Activated naive CD4-positive, alpha-beta T cell treated with Interleukin-2 at 50 U/mL for 16 hours (primary cell): ENCODE measurements at regions not wholly inside any gene's neighbourhood (a gene's known extent, or its start where the extent isn't known, plus 50 kb on each side); places are given as distances from the start of the nearest gene placed in this dataset.
A peak's percentile ranks its signal among the peaks of the same experiment; 100 is the strongest.

Experiments used
- DNase-seq: peaks from one replicate; pipeline ENCODE4 v3.0.0-alpha.2; 2020

DNA sequence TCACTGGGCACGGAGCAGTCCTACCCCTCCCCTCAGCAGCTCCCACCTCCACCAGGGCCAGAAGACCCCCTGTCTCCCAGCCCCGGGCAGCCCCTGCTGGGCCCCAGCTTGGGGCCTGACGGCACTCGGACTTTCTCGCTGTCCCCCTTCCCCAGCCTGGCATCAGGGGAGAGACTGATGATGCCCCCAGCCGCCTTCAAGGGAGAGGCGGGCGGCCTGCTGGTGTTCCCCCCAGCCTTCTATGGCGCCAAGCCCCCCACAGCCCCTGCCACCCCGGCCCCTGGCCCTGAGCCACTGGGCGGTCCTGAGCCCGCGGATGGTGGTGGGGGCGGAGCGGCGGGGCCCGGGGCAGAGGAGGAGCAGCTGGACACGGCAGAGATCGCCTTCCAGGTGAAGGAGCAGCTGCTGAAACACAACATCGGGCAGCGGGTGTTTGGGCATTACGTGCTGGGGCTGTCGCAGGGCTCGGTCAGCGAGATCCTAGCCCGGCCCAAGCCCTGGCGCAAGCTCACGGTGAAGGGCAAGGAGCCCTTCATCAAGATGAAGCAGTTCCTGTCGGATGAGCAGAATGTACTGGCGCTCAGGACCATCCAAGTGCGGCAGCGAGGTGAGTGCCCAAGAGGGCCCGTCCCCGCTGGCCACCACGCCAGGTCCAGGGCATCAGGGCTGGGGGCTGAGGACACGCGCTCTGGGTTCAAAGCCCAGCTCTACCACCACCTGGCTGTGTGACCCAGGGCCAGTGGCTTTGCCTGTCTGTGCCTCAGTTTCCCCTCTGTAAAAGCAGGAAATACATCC, 58.6 kb downstream of the PHETA1 start:
- DNase-seq: no peak

GRCh38 chr12:111309584-111309983, 59.3 kb downstream of the PHETA1 start:
- DNase-seq: no peak

DNA sequence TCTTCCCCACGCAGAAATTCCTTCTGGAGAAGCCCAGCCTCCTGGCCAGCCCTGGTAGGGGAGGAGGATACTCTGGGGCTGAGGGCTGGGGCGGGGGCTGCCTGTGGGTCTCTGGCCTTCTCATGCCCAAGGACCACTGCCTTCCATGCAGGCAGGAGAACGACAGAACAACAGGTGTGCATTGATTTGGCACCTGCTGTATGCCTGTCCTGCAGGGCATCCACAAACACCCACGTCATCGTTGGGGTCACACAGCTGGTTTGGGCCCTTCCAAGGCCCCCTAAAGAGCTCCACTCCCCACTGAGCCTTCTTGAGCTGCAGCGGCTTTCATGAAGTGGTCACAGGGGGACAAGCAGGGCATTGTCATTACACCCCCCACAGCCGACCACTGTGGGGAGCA, 60.4 kb downstream of the PHETA1 start:
- DNase-seq: no peak

DNA sequence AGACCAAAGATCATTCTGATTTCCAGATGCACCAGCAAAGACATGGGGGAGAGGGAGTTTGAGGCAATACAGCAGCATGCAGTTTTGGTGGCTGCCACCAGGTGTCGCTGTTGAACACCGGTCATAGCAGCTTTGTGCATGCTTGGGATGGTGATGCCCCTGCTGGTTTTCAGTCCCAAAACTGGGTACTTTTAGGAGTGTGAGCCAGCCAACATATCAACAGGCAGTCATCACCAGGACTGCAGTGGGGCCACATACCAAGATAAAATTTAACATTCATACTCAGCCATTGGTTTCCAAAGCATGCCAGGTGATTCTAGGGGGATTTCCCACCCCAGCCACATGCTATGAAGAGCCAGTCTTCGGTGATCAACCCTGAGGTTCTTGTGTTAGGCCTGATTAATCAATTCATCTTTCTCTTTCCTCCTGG, 64.2 kb downstream of the PHETA1 start:
- DNase-seq: peak; percentile 42

GRCh38 chr12:111303531-111303930, 65.4 kb downstream of the PHETA1 start:
- no peak for DNase-seq

GRCh38 chr12:111298582-111299436, 70.1 kb downstream of the PHETA1 start:
- DNase-seq: peak; percentile 41

DNA sequence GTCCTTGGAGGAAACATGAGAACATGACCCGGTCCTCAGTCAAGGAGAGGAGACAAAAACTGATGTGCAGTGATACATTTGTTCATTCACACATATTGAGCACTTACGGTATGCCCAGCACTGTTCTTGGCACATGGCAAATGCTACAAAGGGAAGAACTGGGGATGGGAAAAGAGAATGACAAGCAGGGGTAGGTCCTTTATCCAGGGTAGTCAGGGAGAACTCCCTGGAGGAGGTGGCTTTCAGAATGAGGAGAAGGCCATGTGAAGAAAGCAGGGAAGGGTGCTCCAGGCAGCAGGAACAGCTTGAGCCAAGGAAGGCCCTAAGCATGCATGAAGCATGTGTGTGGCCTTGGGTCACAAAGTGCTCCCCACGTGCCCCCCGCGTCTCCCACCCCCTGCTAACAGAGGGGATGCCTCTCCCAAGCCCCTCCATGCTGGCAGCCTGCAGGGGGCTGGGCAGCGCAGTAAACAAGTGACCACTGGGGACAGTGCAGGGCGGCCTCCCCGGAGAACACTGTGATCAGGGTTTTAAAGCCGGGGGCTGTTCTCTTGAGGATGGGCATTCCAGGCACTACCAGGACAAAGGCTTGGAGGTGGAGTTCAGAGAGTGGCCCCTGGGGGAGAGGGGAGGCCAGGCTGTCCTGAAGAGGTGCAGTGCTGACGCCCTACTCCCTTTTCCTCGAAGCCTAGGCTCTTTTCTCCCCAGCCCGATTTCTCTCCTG, 71.0 kb downstream of the PHETA1 start:
- DNase-seq: no peak

- DNase-seq: no peak
These were observed 71.9 kb downstream of the PHETA1 start for GRCh38 chr12:111296906-111297463.

GRCh38 chr12:111295176-111295575, 73.7 kb downstream of the PHETA1 start:
- no peak for DNase-seq

- no peak for DNase-seq
These were observed 75.5 kb downstream of the PHETA1 start for GRCh38 chr12:111293266-111294009.

- DNase-seq: no peak
These were observed 77.5 kb downstream of the PHETA1 start for GRCh38 chr12:111291357-111291756.

DNA sequence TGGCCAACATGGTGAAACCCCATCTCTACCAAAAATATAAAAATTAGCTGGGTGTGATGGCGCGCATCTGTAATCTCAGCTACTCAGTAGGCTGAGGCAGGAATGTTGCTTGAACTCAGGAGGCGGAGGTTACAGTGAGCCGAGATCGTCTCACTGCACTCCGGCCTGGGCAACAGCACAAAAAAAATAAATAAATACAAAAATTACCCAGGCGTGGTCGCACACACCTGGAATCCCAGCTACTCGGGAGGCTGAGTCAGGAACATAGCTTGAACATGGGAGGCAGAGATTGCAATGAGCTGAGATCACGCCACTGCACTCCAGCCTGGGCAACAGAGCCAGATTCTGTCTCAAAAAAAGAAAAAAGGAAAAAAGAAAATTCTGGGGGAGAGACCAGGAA, 80.1 kb downstream of the PHETA1 start:
- no peak for DNase-seq

- DNase-seq: no peak
These were observed 81.6 kb downstream of the PHETA1 start for GRCh38 chr12:111287125-111287900.

- no peak for DNase-seq
These were observed 83.7 kb downstream of the PHETA1 start for GRCh38 chr12:111285200-111285599.

GRCh38 chr12:111284709-111285108, 84.2 kb downstream of the PHETA1 start:
- DNase-seq: no peak

DNA sequence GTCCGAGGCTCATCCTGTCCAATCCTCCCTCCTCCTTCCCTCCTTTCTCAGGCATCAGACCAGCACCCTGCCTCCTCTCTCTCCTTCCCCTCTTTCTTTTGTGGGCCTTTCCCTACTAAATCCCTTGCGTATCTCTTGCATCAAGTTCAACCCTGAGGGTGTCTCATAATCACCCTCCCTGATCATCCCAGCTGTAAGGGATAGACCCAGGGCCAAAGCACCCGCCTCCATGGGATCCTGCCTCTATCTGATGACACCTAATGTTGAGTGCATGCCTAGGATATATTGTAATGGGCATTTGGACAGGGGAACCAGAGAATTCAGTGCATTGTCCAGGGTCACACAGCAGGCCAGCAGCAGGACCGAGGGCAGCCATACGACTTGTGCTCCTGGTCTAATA, 84.9 kb downstream of the PHETA1 start:
- DNase-seq: no peak

GRCh38 chr12:111283521-111283920, 85.4 kb downstream of the PHETA1 start:
- no peak for DNase-seq

DNA sequence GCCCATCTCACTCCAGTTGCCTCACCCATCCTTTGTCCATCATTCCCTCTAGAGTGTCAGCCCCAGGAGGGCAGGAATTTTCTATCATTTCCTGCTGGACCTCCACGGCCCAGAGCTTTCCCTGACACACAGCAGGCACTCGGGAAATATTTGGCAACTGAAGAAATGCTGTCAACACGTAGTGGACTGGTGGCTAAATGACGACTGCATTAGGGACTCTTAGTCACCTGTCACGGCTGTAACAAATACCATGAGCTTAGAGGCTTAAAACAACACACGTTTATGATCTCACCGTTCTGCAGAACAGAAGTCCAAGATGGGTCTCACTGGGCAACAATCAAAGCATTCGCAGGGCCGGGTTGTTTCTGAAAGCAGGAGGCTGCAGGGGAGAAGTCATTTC, 91.3 kb downstream of the PHETA1 start:
- no peak for DNase-seq

DNA sequence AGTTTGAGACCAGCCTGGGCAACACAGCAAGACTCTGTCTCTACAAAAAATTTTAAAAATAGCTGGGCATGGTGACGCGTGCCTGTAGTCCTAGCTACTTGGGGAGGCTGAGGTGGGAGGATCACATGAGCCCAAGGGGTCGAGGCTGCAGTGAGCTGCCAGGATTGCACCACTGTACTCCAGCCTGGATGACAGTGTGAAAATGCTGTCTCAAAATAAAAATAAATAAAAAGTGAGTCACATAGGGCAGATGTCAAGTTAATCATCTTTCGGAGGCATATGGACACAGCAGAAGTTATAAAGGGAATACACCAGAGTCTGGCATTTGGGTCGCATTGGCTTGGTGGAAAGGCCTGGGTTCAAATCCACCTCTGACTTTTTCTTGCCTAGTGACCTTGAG, 92.7 kb downstream of the PHETA1 start:
- no peak for DNase-seq

- DNase-seq: no peak
These were observed 93.6 kb downstream of the PHETA1 start for GRCh38 chr12:111275308-111275707.

DNA sequence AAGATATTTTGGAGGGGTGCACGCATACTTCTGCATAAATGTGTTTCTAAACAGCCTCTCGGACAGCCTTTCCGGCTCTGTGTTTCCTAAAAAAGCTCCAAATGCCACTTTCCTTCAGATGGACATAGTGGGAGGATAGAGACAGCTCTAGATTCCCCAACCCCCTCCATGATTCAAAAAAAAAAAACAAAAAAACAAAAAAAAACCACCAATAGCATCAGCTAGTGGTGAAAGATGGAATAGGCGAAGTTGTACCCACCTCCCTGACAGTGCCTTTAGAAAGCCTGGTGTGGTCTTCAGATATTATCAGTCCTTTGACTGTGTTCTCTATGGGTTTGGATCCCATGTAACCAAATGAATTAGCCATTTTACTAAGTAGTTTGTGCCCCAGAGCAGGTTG, 94.1 kb downstream of the PHETA1 start:
- DNase-seq: no peak
